IMR-90 (cell line): ENCODE measurements at regions not wholly inside any gene's neighbourhood (a gene's known extent, or its start where the extent isn't known, plus 50 kb on each side); places are given as distances from the start of the nearest gene placed in this dataset.

ENCODE experiments used
- ATAC-seq: fragments of 200-7000 bp; cut with Tn5 transposase; 2 replicates; pipeline ENCODE4 v1.9.1; 2020; ENCODE audit warnings: low read depth, mild to moderate bottlenecking, moderate library complexity
- BruUV-seq: library from RNA; stranded (reverse); fragments of 400-500 nt; replicated peaks from 2 replicates; lab custom pipeline; 2021; lab: Mats Ljungman, UMichigan
- CTCF ChIA-PET: fragments of 300-600 bp; formaldehyde crosslinking; extraction: SDS; loops from one replicate; lab custom pipeline; 2021; ENCODE audit warnings: antibody characterized with exemption; lab: Yijun Ruan, JAX
- POLR2A ChIA-PET: fragments of 300-600 bp; sonication (Branson Sonifier 250); formaldehyde crosslinking; loops from one replicate; lab custom pipeline; 2022; ENCODE audit warnings: antibody characterized with exemption; ENCODE audit not compliant: unreplicated experiment; lab: Charles Lee
- DNase-seq: peaks from one replicate; pipeline ENCODE4 v3.0.0; 2013
- H2AFZ ChIP-seq: replicated peaks from 2 replicates; pipeline ENCODE3; 2013; ENCODE audit warnings: low read length, mild to moderate bottlenecking; ENCODE audit not compliant: poor library complexity
- H2AK5ac ChIP-seq: 2 replicates; pipeline ENCODE4 v1.6.1; 2013; ENCODE audit warnings: low read depth, low read length, inconsistent platforms
- H2AK9ac ChIP-seq: replicated peaks from 2 replicates; pipeline ENCODE3; 2013; ENCODE audit warnings: mild to moderate bottlenecking, low read depth, low read length, moderate library complexity; ENCODE audit not compliant: poor library complexity
- H2BK120ac ChIP-seq: 2 replicates; pipeline ENCODE4 v1.6.1; 2013; ENCODE audit warnings: low read depth, low read length, inconsistent platforms
- H2BK15ac ChIP-seq: 3 replicates; pipeline ENCODE4 v1.6.1; 2013; ENCODE audit warnings: low read depth, low read length, inconsistent platforms
- H2BK20ac ChIP-seq: 2 replicates; pipeline ENCODE4 v1.6.1; 2013; ENCODE audit warnings: low read depth, mild to moderate bottlenecking, inconsistent platforms, low read length, moderate library complexity
- H2BK5ac ChIP-seq: 2 replicates; pipeline ENCODE4 v1.6.1; 2013; ENCODE audit warnings: mild to moderate bottlenecking, low read depth, low read length, inconsistent platforms; ENCODE audit not compliant: poor library complexity, severe bottlenecking
- H3K14ac ChIP-seq: replicated peaks from 2 replicates; pipeline ENCODE4 v1.6.1; 2013; ENCODE audit warnings: low read depth, low read length, inconsistent platforms
- H3K18ac ChIP-seq: 2 replicates; pipeline ENCODE4 v1.6.1; 2013; ENCODE audit warnings: low read depth, low read length, control low read depth
- H3K23ac ChIP-seq: 2 replicates; pipeline ENCODE4 v1.6.1; 2013; ENCODE audit warnings: low read depth, low read length, inconsistent platforms
- H3K27ac ChIP-seq: 2 replicates; pipeline ENCODE4 v1.5.1; 2013; ENCODE audit warnings: mild to moderate bottlenecking, control low read depth, low read length; ENCODE audit not compliant: insufficient read depth
- H3K27me3 ChIP-seq: 2 replicates; pipeline ENCODE4 v1.6.1; 2013; ENCODE audit warnings: low read length; ENCODE audit not compliant: control insufficient read depth, insufficient read depth
- H3K36me3 ChIP-seq: 2 replicates; pipeline ENCODE4 v1.6.1; 2013; ENCODE audit warnings: low read length, mixed read lengths; ENCODE audit not compliant: control insufficient read depth, insufficient read depth
- H3K4ac ChIP-seq: 2 replicates; pipeline ENCODE4 v1.6.1; 2013; ENCODE audit warnings: low read depth, low read length, inconsistent platforms
- H3K4me1 ChIP-seq: 2 replicates; pipeline ENCODE4 v1.6.1; 2013; ENCODE audit warnings: low read length, mixed read lengths; ENCODE audit not compliant: control insufficient read depth, insufficient read depth
- H3K4me2 ChIP-seq: 2 replicates; pipeline ENCODE4 v1.6.1; 2013; ENCODE audit warnings: low read depth, mild to moderate bottlenecking, control low read depth, low read length, moderate library complexity
- H3K4me3 ChIP-seq: 2 replicates; pipeline ENCODE4 v1.5.1; 2013; ENCODE audit warnings: low read depth, mild to moderate bottlenecking, control low read depth, low read length, moderate library complexity; ENCODE audit not compliant: insufficient read depth
- H3K56ac ChIP-seq: 2 replicates; pipeline ENCODE4 v1.6.1; 2013; ENCODE audit warnings: low read length, inconsistent platforms; ENCODE audit not compliant: insufficient read depth; ENCODE audit errors: extremely low read depth
- H3K79me1 ChIP-seq, 2 experiments: 2 replicates each; pipeline ENCODE4 v1.6.1; 2013; ENCODE audit warnings: low read length in 2 of 2, inconsistent platforms in 1 of 2, low read depth in 1 of 2
- H3K9ac ChIP-seq: 2 replicates; pipeline ENCODE4 v1.6.1; 2013; ENCODE audit warnings: low read depth, low read length, control low read depth
- H3K9me1 ChIP-seq: 2 replicates; pipeline ENCODE4 v1.6.1; 2013; ENCODE audit warnings: low read length, inconsistent platforms; ENCODE audit not compliant: insufficient read depth
- H3K9me3 ChIP-seq: 2 replicates; pipeline ENCODE4 v1.6.1; 2013; ENCODE audit warnings: low read length; ENCODE audit not compliant: control insufficient read depth, insufficient read depth
- H4K20me1 ChIP-seq: 2 replicates; pipeline ENCODE4 v1.6.1; 2013; ENCODE audit warnings: low read length, inconsistent platforms; ENCODE audit not compliant: insufficient read depth
- H4K5ac ChIP-seq: 2 replicates; pipeline ENCODE4 v1.6.1; 2013; ENCODE audit warnings: mild to moderate bottlenecking, low read depth, low read length, control low read depth
- H4K8ac ChIP-seq, 2 experiments: 2 replicates each; pipeline ENCODE4 v1.6.1; 2013; ENCODE audit warnings: low read depth in 2 of 2, low read length in 2 of 2, control low read depth in 1 of 2, inconsistent platforms in 1 of 2
- H4K91ac ChIP-seq: 2 replicates; pipeline ENCODE4 v1.6.1; 2013; ENCODE audit warnings: low read depth, low read length, inconsistent platforms; ENCODE audit not compliant: insufficient read depth
- BHLHE40 ChIP-seq: fragments of 150-350 bp; IDR thresholded peaks from 2 replicates; pipeline ENCODE4 v1.6.1; 2016; ENCODE audit warnings: mild to moderate bottlenecking, low read depth, low read length
- CHD1 ChIP-seq: IDR thresholded peaks from 2 replicates; pipeline ENCODE4 v1.6.1; 2012; ENCODE audit warnings: low read depth, low read length, improper control_type of control experiment
- ELK1 ChIP-seq: fragments of 150-350 bp; IDR thresholded peaks from 2 replicates; pipeline ENCODE4 v1.6.1; 2016; ENCODE audit warnings: low read depth, mild to moderate bottlenecking, low read length, moderate library complexity, borderline replicate concordance
- FOS ChIP-seq: fragments of 150-350 bp; IDR thresholded peaks from 2 replicates; pipeline ENCODE4 v1.6.1; 2016; ENCODE audit warnings: low read depth, low read length
- MAZ ChIP-seq: IDR thresholded peaks from 2 replicates; pipeline ENCODE4 v1.6.1; 2012; ENCODE audit warnings: low read depth, mild to moderate bottlenecking, low read length, improper control_type of control experiment, moderate library complexity, borderline replicate concordance
- MXI1 ChIP-seq: IDR thresholded peaks from 2 replicates; pipeline ENCODE4 v1.6.1; 2012; ENCODE audit warnings: low read depth, mild to moderate bottlenecking, low read length, moderate library complexity, borderline replicate concordance
- NFE2L2 ChIP-seq: fragments of 150-350 bp; IDR thresholded peaks from 2 replicates; pipeline ENCODE4 v1.6.1; 2016; ENCODE audit warnings: low read depth, mild to moderate bottlenecking, low read length
- POLR2A ChIP-seq: IDR thresholded peaks from 2 replicates; pipeline ENCODE4 v1.6.1; 2012; ENCODE audit warnings: mild to moderate bottlenecking, low read depth, low read length
- RAD21 ChIP-seq: IDR thresholded peaks from 2 replicates; pipeline ENCODE4 v1.6.1; 2012; ENCODE audit warnings: low read length, improper control_type of control experiment
- RCOR1 ChIP-seq: IDR thresholded peaks from 2 replicates; pipeline ENCODE4 v1.6.1; 2012; ENCODE audit warnings: mild to moderate bottlenecking, low read length, improper control_type of control experiment; ENCODE audit not compliant: insufficient replicate concordance
- RFX5 ChIP-seq: IDR thresholded peaks from 2 replicates; pipeline ENCODE4 v1.8.0; 2012; ENCODE audit warnings: low read depth, mild to moderate bottlenecking, low read length, moderate library complexity
- SMC3 ChIP-seq: fragments of 150-350 bp; IDR thresholded peaks from 2 replicates; pipeline ENCODE4 v1.6.1; 2016; ENCODE audit warnings: low read depth, mild to moderate bottlenecking, antibody characterized with exemption, low read length, moderate library complexity
- USF2 ChIP-seq: fragments of 150-350 bp; IDR thresholded peaks from 2 replicates; pipeline ENCODE4 v1.6.1; 2017; ENCODE audit warnings: mild to moderate bottlenecking, antibody characterized with exemption, low read length, low read depth
- whole genome bisulfite sequencing, 2 experiments: methylation state at CpG; one replicate each; pipeline versions ENCODE4 v1.1.5 to v1.1.7; 2013; ENCODE audit warnings: missing lambda C conversion rate in 2 of 2; ENCODE audit not compliant: insufficient read length in 1 of 2; ENCODE audit errors: extremely low coverage in 2 of 2; 5-methylcytosine and 5-hydroxymethylcytosine counted together
- dilution Hi-C: fragments of 300-500 bp; cut with HindIII; formaldehyde crosslinking; loops from one replicate; pipeline ENCODE4 v1.14.3; 2018; ENCODE audit warnings: low sequenced_read_pairs; ENCODE audit not compliant: unreplicated experiment
- in situ Hi-C: fragments of 300-500 bp; cut with MboI; formaldehyde crosslinking; loops from 3 replicates; pipeline ENCODE4 v1.14.3; 2019; ENCODE audit warnings: low sequenced_read_pairs, inconsistent platforms, mixed read lengths
- intact Hi-C: fragments of 100-400 bp; cut with micrococcal nuclease; formaldehyde crosslinking; loops from 2 replicates; pipeline ENCODE4 v1.10.0; 2022

- Histone ChIP-seq H3K27ac (no peak overlapping the region), H3K36me3 (no peaks in the 10 kb centered on the region), H3K14ac (no peak overlapping the region), H4K91ac (no peak overlapping the region), H3K27me3 (no peaks in the 10 kb centered on the region; the same call in 1 of the 2 replicates), H3K4me2 (no peak overlapping the region), H3K4ac (no peak overlapping the region), H3K4me3 (no peak overlapping the region), H3K9me1 (no peaks in the 10 kb centered on the region), H2BK15ac (no peak overlapping the region), H3K56ac (no peak overlapping the region), H2AK9ac (no peak overlapping the region), H4K5ac (no peak overlapping the region), H3K79me1 (no peaks in the 10 kb centered on the region), H3K9me3 (0 out of 2 replicates have a peak, but pooled peaks cover 4% of the 10 kb centered on the region), H3K18ac (no peak overlapping the region), H2BK5ac (no peak overlapping the region), H3K9ac (no peak overlapping the region), H3K4me1 (no peaks in the 10 kb centered on the region), H2AFZ (no peak overlapping the region), H4K20me1 (no peaks in the 10 kb centered on the region), H4K8ac (no peak overlapping the region), H2BK20ac (no peak overlapping the region), H2BK120ac (no peak overlapping the region), H2AK5ac (no peak overlapping the region), H3K23ac (no peak overlapping the region)
- ATAC-seq (no peak), DNase-seq (no peak)
- ChIA-PET POLR2A (no interaction called here), CTCF (no interaction called here)
- no CpG with 5 or more reads among the region's 1 CpG for WGBS, 2 experiments
- intact Hi-C loops: no loop called here
- in situ Hi-C loops: no loop called here
- BruUV-seq: no TSS peak
- no peak for TF ChIP-seq MAZ
- TF ChIP-seq ELK1: no peak
- no peak for TF ChIP-seq RFX5
- no peak for TF ChIP-seq USF2
- no peak for TF ChIP-seq NFE2L2
- TF ChIP-seq RAD21: no peak
- TF ChIP-seq SMC3: no peak
- no peak for TF ChIP-seq RCOR1
- no peak for TF ChIP-seq BHLHE40
- no peak for TF ChIP-seq FOS
- no peak for TF ChIP-seq CHD1
- TF ChIP-seq POLR2A: no peak
- TF ChIP-seq MXI1: no peak
- dilution Hi-C loops: no loop called here
These were observed 435.3 kb downstream of the ZIC3 start for GRCh38 chrX:138001226-138001625.
